HG02763 (cell line): ENCODE measurements at regions not wholly inside any gene's neighbourhood (a gene's known extent, or its start where the extent isn't known, plus 50 kb on each side); places are given as distances from the start of the nearest gene placed in this dataset.

Source experiments
- ATAC-seq: cut with Tn5 transposase; IDR thresholded peaks from one replicate; pipeline ENCODE4 v1.9.1; 2021; ENCODE audit warnings: mild to moderate bottlenecking, moderate library complexity; ENCODE audit not compliant: unreplicated experiment

GRCh38 chr20:52279706-52280105, 88.1 kb upstream of the ZFP64 start:
- no peak for ATAC-seq

GRCh38 chr20:52275181-52275691, 83.7 kb upstream of the ZFP64 start:
- no peak for ATAC-seq

GRCh38 chr20:52270696-52271095, 79.1 kb upstream of the ZFP64 start:
- ATAC-seq, result no peak

DNA sequence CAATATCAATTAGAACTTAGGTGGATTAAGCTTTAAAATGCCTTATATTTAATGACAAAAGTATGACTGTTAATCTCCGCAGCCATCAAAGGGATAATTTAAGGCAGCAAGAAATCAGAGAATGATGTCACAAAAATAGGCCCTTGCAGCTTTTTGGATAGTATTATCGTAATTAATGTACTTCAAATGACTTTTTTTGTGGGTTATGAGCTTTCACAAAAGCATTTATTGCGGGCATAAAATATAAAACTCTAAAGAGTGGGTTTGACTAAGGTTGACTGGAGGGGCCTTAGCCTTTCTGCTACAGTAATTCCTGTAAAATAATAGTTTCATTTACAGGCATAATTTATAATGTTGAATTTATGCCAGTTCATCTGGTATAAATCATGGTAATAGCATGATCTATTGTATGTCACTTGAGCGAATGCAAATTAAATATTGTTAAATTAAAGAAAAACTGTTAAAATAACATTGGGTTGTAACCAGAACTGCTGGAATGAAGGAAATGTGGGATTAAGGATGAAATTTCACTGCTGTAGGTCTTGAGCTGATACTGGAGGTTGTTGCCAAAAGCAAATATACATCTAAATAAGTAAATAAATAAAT, 78.5 kb upstream of the ZFP64 start:
- no peak for ATAC-seq

- ATAC-seq, result no peak
Observed at GRCh38 chr20:52269321-52269720, 77.7 kb upstream of the ZFP64 start.

- no peak for ATAC-seq
Observed at GRCh38 chr20:52268184-52268749, 76.7 kb upstream of the ZFP64 start.

- no peak for ATAC-seq
Observed at GRCh38 chr20:52267418-52267817, 75.8 kb upstream of the ZFP64 start.

- no peak for ATAC-seq
Observed at GRCh38 chr20:52263757-52264156, 72.2 kb upstream of the ZFP64 start.

- ATAC-seq, result no peak
Observed at GRCh38 chr20:52261792-52262191, 70.2 kb upstream of the ZFP64 start.

GRCh38 chr20:52259295-52259694, 67.7 kb upstream of the ZFP64 start:
- ATAC-seq, result no peak

DNA sequence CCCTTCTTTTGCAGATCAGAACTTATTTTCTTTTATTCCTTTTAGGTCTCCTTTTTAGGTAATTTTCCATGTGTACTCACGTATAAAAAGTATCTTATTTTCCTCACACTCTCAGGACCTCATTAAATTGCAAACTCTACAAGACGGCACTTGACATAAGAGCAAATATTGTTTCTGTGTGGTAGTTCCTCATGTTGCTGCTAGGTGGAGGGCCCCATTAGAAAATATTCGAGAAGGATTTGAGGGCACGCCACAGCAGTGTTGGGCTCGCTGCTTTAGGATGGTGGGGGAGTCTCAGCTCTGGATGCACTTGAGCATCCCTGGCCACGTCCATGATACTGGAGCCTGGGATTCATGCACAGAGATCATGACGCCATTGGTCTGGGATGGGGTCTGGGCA, 64.9 kb upstream of the ZFP64 start:
- no peak for ATAC-seq

DNA sequence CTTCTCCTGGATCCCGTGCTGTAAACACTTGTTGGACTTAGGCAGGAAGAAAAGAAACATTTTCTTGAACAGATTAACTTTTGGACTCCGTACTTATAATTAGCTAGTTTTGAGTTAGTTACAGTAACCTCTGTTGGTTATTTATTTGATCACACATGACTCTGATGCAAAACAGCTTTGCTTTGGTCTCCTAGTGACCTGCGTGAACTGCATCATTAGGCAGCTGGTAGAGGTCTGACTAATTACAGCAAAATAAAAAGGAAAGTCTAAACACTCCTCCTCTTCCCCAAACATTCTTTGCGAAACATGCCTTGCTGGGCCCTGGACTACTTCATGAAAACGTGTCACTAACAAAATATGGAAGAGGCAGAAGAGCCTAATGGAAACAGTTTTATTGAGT, 61.1 kb upstream of the ZFP64 start:
- no peak for ATAC-seq

GRCh38 chr20:52251827-52252226, 60.2 kb upstream of the ZFP64 start:
- ATAC-seq, result no peak

DNA sequence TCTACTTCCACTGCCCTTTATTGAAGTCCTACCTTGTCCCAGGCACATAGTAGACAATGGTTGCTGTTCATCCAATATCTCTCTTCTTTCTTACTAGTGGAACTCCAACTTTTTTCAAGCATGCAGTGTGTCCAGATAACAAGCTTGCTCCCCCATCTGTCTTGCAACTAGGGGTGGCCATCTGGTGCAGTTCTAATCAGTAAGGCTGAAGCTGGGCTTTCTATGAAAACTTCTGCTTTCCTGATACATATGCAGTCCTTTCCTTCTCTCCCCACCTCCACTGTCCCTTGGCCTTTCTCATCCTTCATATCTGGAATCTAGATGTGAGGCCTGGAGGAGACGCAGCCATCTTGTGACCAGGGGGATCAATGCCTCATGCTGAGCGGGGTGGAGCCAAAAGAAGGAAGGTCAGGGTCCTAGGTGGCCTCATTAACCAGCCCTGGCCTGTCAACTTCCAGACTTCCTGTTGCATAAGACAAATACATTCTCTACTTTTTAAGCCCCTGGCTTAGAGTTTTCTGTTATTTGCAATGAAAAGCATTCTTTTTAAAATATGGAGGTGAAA, 59.6 kb upstream of the ZFP64 start:
- ATAC-seq, result no peak

- no peak for ATAC-seq
Observed at GRCh38 chr20:52247548-52247947, 56.0 kb upstream of the ZFP64 start.

GRCh38 chr20:52246366-52246765, 54.8 kb upstream of the ZFP64 start:
- no peak for ATAC-seq

DNA sequence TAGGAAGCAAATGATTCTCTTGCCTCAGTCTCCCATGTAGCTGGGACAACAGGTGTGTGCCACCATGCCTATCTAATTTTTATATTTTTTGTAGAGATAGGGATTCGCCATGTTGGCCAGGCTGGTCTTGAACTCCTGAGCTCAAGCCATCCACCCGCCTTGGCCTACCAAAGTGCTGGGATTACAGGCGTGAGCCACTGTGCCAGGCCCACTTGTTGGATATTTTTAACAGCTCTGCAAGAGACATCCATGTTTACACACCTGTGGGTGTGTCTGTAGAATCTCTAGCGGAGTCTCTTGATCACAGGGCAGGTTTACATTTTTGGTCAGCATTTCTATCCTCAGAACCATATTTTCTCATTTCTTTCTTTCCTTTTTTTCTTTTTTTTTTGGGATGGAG, 53.1 kb upstream of the ZFP64 start:
- ATAC-seq, result no peak

DNA sequence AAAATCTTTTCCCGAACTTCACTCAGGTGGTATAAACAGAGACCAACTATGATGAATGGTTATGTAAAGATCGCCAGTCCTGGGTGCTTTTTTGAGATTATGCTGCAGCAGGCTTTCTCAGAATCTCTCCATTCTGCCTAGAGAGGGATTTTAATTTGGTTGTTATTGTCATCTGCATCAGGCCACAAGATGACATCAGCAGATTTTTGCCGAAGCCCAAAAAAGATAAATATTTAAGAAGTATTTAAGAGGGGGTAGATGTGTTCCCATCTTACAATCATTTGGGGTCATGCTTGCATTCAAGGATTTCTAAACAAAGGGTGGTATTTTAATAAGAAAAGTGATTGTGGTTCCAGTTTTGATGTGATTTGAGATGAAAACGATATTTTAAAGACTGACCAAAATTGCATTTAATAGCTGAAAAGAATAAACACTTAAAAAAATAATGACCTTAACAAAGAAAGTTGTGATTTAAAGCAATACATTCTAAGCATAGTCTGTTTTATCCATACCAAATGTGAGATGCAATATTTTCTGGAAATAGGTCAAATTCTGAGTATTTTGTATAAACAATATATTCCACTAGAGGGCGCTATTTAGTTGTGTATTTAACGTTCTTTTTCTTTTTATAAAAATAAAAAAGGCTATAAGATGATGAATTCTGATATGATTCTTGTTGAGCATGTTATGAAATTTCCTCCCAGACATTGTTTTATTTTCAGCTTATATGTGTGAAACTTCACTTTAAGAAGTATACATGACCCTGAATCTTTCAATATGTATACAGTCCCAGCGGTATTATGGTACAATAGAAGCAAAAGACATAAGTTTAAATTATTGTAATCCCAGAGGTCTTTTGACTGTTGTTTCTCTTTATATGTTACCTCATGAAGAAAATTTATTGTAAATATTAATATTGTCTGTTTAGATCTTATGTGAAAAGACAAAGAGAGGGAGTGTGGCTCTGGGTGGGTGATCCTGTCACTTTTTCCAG, 51.0 kb upstream of the ZFP64 start:
- ATAC-seq, result no peak
